GM12874 (cell line): ENCODE measurements at regions not wholly inside any gene's neighbourhood (a gene's known extent, or its start where the extent isn't known, plus 50 kb on each side); places are given as distances from the start of the nearest gene placed in this dataset.

Experiments used
- TF ChIP-seq, protein P1 (sequence below): IDR thresholded peaks from 2 replicates; pipeline ENCODE4 v1.5.1; 2011; ENCODE audit warnings: low read depth, mild to moderate bottlenecking, control low read depth, low read length, moderate library complexity; ENCODE audit not compliant: insufficient read depth

DNA sequence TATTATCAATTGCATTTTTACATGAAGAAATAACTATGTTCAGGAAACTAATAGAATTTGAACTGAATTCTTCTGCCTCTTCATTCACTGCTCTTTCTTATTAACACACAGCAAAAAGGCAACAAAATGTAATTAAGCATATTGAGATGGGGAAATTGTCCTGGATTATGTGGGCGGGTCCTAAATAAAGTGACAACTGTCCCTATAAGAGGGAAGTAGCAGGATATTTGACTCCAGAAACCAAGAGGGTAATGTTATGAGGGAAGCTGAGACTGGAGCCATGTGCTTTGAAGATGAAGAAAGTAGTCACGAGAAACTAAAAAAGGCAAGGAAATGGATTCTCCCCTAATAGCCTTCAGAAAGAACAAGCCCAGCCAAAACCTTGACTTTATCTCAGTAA lies 311.2 kb upstream of the PIK3R1 start:
- TF ChIP-seq, protein P1, sequence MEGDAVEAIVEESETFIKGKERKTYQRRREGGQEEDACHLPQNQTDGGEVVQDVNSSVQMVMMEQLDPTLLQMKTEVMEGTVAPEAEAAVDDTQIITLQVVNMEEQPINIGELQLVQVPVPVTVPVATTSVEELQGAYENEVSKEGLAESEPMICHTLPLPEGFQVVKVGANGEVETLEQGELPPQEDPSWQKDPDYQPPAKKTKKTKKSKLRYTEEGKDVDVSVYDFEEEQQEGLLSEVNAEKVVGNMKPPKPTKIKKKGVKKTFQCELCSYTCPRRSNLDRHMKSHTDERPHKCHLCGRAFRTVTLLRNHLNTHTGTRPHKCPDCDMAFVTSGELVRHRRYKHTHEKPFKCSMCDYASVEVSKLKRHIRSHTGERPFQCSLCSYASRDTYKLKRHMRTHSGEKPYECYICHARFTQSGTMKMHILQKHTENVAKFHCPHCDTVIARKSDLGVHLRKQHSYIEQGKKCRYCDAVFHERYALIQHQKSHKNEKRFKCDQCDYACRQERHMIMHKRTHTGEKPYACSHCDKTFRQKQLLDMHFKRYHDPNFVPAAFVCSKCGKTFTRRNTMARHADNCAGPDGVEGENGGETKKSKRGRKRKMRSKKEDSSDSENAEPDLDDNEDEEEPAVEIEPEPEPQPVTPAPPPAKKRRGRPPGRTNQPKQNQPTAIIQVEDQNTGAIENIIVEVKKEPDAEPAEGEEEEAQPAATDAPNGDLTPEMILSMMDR, result no peak

DNA sequence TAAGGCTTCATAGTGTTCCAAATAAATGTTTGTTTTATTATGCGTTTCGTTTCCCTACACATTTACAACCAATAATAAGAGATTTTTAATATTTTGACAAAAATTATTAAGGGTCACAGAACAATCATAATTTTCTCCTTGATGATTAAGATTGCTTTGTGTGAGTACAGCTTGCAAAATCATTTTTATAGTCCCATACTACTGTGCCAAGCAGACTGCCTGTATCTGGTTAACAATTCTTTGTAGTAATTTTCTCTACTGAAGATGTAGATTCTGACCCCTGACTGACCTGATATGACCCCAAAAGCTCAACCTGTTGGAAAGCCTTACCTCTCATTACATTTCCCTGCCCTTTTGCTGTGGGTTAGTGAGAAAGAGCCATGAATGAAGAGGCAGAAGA lies 311.9 kb upstream of the PIK3R1 start:
- TF ChIP-seq, protein P1, result no peak

GRCh38 chr5:67903121-67903520 lies 312.4 kb upstream of the PIK3R1 start:
- TF ChIP-seq, protein P1, result no peak

GRCh38 chr5:67902497-67902830 lies 313.1 kb upstream of the PIK3R1 start:
- TF ChIP-seq, protein P1, result no peak

GRCh38 chr5:67901814-67902496 lies 313.6 kb upstream of the PIK3R1 start:
- TF ChIP-seq, protein P1, result no peak

DNA sequence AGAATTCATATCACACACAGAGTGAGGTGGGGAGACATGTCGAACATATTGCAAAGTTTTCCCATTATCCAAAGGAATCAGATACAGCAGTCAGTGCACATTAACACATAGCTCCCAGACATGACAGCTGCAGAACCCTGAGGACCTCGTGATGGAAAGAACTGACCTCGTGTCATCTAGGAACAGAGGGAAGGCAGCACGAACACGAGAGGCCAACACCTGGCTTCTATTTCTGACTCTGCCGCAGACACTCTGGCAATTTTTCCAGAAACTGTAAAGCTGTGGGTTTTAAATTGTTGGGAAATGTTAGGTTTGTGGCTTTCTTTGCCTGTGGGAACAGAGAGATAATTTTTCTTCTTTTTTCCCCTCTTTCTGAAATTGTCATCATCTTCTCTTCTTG lies 315.0 kb upstream of the PIK3R1 start:
- TF ChIP-seq, protein P1, result no peak

GRCh38 chr5:67897980-67898379 lies 317.6 kb upstream of the PIK3R1 start:
- TF ChIP-seq, protein P1, result no peak

GRCh38 chr5:67897431-67897830 lies 318.1 kb upstream of the PIK3R1 start:
- TF ChIP-seq, protein P1, result no peak
